ENCODE measurements at regions not wholly inside any gene's neighbourhood (a gene's known extent, or its start where the extent isn't known, plus 50 kb on each side); places are given as distances from the start of the nearest gene placed in this dataset.
"Not testable (repeated sequence)": the region's sequence is repeated elsewhere in the genome, so short reads cannot be mapped to it uniquely, and the experiment has no call there.

DNA sequence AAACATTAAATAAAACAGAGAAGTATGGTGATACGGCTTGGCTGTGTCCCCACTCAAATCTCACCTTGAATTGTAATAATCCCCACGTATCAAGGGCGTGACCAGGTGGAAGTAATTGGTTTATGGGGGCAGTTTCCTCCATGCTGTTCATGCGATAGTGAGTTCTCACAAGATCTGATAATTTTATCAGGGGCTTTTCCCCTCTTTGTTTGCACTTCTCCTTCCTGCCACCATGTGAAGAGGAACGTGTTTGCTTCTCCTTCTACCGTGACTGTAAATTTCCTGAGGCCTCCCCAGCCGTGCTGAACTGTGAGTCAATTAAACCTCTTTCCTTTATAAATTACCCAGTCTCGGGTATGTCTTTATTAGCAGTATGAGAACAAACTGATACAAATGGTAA lies 331.3 kb upstream of the CNR1 start:
- DNase-seq = not testable (repeated sequence)

DNA sequence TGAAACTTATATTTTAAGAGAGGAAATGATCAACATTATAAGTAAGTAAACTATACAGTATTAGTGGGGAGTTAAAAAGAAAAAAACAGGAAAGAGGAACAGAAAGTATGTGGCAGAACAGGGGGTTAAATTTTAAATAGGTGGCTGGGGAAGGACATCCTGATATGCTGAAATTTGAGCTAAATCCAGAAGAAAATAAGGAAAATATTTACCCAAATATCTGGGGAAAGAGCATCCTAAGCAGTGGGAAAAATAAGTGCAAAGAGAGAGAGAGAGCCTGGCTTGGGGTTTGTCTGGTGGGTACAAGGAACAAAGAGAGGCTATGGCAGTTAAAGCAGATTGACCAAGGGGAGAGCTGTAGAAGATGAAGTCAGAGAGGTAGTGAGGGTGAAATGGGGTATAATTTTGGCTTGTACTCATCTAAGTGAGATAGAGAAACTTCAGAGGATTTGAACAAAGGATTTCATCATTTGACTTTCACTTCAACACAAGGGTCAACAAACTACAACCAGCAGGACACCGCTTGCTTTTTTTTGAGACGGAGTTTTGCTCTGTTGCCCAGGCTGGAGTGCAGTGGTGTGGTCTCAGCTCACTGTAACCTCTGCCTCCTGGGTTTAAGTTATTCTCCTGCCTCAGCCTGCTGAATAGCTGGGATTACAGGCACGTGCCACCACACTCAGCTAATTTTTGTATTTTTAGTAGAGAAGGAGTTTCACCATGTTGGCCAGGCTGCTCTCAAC lies 328.4 kb upstream of the CNR1 start:
- no peak for DNase-seq

DNA sequence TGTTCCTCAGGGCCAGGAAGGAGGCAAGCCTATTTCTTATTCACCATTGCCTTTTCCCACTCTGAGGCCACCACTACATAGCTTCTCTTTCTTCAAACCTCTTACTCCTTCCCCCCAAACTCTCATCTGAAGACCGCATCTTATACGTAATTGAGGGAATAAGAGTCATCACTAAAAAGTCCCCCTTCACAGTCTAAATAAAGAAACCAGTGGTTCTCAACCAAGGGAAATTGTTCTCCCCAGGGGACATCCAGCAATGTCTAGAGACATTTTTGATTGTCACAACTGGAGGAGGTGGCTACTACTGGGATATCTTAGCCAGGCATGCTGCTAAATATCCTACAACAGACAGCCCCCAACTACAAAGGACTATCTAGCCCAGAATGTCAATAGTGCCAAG lies 327.6 kb upstream of the CNR1 start:
- DNase-seq = no peak

DNA sequence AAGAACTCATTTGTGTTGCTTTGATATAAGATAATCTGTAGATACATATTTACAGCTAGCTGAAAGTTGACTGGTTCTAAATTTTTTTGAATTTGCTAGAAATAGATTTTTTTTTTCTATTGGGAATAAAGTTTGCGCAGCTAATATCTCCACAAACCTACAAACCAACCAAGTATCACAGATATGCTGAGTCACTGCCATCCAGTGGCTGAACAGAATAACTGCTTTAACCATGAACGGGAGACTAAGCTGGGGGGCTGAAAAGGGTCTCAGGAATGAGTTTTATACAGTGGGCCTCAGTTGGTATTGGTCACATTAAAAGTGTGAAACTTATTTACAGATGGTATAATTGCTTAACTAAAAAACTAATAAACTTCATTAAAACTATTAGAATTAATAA lies 326.7 kb upstream of the CNR1 start:
- no peak for DNase-seq

DNA sequence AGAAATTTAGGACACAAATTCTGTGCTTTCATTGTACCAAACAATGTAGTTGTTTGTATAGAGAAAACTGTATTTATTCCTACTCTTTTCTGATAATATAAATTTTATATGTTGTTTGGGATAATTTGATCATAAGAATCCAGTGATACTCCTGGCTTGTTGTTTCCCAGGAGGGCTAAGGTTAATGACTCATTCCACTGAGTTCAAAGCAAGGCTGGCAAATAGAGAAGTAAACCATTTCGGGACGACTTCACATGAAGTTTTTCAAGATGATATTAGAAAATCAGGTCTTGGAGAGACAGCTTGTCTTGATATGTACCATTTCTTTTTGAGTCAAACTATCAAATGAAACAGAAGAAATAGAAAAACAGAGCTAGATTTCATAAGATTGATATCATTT lies 326.1 kb upstream of the CNR1 start:
- no peak for DNase-seq

DNA sequence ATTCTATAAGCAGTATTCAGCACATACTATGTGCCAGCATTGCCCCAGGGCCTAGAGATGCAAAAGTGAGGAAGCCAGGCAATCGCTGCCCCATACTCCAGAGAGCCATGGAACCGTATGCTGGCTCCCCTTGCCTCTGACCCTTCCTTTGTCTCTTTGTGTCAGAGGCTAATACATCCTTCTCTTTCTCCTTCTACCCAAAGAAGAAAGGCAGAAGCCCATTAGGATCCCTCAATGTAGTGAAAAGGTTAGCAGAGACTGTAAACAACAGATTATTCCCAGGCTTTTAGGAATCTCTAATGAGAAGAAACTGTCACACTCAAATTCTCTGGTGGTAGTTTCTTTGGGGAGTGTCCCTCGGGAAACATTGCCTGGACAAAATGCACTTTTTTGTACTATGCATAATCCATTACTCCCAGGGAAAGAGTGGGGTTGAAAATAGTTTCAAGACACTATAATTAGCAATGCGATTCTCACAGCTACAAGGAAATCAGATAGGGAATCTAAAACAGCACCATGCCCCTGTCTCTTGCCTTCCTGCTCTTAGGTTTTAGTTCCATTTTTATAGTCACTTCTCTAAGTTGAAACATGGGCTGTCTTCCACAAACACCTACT lies 325.2 kb upstream of the CNR1 start:
- DNase-seq = no peak

DNA sequence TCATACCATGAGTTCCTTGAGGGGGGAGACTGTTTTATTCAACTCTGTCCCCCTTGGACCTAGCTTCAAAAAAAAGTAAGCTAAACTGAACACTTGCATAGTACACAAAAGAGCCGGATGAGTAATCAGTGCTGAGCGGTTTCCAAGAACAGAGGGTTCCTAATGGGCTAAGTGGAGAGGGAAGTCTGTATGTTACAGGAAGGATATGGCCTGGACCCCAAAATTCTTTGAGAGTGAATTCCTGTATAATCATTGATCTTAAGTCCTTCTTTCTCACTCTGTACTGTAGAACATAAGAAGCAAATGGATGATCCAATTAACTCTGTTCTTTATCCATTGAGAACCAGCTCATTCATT lies 324.7 kb upstream of the CNR1 start:
- no peak for DNase-seq

DNA sequence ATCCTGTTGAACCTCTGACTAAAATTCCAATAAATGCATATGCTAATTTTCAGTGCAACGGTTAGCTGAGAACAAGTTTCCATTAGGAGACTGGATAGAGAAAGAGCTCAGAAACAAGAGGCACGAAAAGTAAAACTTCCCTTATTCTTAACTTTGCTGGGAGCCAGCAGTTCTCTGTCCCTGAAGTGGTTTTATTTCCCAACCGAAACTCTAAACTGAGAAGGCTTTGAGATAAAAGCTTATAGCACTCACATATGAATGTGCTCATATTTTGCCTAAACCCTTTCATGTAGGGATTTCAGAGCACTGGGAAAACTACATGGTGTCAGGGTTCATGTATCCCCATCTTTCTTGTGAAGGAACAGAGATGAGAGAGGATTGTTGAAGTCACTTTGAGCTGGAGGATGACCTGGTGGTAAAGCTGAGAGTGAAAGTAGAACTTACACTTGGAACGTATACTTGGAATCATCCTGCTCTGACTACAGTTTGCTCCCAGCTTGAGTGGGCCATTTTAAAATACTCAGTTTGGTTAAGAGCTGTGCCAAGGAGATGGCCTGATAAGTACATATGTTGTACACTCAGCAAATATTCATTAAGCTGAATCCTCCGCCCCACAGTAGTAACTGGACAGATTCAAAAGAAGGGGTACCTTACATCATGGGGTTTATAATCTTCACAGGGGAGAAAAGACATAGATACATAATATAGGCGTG lies 324.2 kb upstream of the CNR1 start:
- DNase-seq = no peak

DNA sequence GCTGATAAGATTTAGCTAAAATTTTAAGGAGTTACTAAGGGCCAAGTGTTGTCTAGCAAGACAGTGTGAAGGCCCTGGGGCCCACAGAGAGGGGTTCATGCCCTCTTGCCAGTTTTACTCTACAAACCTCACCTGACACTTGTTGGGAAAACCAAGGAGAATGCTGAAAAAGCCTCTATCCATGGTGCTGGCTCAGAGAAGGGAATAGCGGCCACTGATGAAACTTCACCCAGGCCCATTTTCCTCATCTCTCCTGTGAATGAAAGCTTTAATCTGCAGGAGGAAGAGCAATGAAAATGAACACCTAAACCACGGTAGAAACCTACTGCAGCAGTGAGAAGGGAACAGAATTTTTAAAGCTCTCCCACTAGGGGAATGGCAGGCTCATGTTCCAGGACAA lies 317.3 kb upstream of the CNR1 start:
- DNase-seq = no peak

DNA sequence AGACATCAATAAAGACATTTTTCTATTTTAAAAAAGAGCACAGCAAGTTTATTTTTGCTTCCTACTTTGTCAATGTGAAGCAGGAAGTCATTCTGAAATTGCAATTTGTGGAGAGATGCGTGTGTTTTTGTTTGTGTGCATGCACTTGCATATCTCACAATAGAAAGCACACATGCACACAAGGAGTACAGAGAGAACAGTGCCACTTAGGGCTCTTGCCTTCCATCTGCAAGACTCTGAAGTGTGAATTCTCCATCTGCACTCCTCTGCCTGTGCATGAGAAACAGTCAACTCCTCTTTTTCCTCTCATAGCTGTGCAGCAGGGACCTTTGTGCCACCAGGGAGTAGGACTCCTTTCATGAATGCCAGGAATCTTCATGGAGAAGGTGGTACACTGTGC lies 316.3 kb upstream of the CNR1 start:
- no peak for DNase-seq

DNA sequence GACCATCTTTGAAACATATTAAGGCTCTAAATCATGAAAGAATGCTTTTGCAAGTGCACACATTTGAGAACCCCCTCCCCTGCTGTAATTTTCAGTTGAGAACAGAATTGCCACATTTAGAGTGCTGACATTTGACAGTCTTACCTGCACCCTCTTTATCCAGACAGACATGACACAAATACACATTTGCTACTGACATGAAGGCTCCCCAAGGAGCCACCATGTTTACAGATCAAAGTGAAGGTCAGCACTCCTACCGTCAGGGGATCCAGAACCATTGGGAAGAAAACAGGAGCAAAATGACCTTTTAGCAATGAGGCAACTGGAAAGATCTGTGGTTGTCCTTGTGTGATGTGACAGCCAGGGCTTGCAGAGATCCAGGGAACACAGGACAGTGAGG lies 315.4 kb upstream of the CNR1 start:
- DNase-seq = no peak

DNA sequence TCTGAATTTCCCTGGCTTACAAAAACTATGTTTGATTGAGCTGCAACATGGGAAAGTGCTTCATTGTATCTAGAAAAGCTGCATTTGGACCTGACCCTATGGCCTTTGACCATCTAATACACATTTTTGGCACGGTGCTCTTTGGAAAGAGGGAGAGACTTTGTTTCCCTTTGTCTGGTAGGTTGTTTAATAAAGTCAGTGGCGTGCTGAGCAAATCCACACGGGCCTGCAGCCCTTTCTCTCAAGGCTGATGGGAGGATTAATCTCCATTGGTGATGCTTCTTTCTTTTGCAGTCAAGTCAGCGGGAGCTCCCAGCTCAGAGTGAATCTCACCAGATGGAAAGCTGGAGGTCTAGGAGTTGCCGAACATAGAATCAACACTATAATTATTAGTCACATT lies 314.7 kb upstream of the CNR1 start:
- DNase-seq = no peak

DNA sequence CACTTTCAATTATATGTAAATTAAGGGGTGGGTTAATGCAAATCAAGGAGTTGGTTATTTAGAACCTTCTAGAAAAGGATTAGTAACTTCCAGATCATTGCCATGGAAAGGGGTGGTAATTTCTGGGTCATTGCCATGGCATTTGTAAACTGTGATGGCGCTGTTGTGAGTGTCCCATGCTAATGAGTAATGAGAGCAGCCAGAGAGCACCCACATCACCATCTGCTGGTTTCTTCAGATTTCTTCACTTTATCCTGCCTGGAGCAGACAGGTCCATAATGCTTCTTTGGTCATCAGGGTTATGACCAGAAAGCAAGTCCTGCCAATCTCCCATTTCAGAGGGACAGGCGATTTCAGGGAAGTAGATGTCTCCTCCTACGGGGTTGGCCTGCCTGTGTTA lies 311.3 kb upstream of the CNR1 start:
- no peak for DNase-seq

DNA sequence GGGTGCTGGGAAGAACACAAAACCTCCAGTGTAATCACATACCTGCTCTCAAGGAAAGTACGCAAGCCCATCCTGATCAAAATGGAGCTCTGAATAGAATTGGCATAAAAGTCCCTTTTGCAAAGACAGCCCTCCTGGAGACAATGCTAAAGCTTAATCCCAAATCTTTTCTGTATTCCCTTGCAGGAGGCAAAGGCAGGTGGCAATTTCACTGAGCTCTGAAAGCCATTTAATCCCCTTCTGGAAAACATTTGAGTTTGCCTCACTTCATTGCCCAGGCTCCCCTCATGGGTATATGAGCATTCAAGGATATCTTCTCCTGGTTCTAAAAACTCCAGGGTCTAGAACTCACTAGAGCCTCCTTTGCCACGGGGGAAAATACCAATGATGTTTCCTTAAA lies 310.2 kb upstream of the CNR1 start:
- no peak for DNase-seq

DNA sequence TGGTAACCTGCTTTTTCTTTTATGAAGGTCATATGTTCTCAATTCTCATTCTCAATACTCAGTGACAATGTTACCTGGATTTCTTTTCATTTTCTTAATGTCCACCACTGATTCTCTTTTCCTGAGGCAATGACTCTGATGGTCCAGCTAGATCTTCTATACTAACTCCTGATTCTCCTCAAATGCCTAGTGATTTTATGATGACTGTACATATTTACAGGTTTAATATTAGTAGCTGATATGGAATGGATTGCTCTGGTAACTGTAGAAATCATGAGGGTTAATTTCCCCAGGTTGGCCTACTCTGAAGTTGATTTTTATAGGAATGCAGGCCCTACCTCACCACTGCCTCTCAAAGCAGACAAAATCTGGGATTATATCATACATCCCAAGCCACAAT lies 308.6 kb upstream of the CNR1 start:
- no peak for DNase-seq

DNA sequence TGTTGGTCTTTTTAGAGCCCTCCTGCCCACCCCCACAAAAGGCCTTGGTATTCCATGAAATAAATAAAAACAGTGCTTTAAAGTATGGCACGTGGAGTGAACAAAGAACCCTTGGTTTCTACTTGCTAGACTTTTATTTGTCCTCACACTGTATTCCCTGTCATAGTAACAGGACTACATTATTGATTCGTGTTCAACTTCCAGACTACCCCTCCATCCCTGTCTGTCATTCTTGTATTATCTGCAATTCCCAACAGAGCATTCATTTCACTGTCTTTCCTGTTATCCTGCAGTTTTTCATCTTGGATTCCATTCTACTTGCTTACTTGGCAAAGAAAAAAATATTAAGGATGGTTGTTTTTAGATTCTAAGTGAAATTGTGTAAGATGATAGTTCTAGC lies 307.4 kb upstream of the CNR1 start:
- no peak for DNase-seq

DNA sequence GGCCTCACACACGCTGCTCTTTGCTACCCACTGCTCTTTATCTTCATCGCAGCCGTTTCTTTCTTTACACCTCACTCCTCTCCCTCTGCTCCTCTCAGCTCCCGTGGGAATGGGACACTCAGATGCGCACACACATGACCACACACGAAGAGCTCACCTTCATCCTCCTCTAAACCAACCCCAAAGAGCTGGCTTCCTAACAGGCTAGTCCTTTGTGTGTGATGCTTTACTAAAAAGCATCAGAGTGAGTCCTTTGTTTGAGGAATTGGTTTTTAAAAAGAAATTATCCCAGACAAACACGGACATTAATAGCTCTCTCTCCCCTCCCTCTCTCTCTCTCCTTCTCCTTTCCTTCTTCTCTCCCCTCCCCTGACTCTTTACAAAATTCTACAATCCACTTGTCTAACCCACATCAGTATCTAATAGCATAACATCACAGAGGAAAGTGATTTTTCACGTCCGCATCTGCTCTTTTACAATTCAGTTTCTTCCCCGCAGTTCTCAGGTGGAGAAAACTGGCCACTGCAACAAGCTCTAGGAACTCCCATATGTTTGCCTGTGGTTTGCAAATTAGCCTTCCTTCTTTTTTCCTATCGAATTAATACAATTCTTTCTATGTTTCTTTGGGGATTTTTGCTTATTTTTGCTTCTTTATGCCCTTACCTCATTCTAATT lies 306.8 kb upstream of the CNR1 start:
- DNase-seq = peak in 1 of 2 experiments; percentile 10

DNA sequence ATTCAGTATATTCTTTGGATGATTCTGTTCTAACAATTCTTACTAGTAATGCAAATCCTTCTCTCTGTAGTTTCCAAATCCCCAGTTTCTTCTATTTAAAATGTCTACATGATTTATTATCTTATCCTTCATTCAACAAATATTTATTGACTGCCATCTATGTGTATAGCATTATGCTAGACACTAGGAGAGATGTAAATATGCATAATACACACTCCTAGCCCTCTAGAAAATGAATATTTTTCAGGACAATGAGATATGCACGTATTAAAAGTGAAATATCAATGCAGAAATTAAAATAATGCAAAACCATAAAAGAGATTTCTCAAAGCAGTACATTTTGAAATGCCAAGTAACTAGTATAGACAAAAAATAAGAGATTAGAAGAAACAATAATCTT lies 293.5 kb upstream of the CNR1 start:
- DNase-seq = no peak

DNA sequence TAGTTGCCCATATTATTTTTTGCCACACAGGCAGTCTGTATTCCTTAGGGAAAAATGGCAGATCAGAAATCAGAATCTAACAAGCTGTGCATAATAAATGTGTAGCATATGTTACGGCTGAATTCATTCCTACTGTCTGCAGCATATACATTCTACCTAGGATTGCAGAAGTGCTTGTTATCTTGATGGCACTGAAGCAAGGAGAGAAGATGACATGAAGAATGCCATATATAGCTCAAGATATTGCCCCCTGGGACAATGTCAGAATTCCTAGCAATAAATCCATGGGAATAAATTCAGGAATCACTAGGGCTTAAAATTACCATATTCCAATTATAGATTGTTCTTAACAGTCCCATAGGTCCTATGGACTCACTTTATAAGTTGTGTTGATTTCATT lies 293.0 kb upstream of the CNR1 start:
- DNase-seq = no peak

DNA sequence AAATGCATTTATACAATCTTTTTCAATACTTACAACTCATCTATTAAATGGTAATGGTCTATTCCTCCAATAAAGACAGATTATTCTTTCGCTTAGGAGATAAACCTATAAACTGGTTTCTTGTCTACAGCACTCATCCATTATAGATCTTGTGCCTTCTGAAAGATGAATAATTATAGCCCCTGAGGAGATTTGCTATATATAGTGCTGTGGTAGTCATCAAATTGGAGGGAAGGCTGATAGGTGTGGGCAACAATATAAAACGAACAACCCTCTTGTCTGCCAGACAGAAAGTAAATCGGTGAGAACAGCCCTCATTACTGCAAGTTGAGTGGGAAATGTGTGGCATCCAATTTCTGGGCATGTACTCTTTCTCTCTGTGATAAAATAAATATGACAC lies 292.5 kb upstream of the CNR1 start:
- no peak for DNase-seq

DNA sequence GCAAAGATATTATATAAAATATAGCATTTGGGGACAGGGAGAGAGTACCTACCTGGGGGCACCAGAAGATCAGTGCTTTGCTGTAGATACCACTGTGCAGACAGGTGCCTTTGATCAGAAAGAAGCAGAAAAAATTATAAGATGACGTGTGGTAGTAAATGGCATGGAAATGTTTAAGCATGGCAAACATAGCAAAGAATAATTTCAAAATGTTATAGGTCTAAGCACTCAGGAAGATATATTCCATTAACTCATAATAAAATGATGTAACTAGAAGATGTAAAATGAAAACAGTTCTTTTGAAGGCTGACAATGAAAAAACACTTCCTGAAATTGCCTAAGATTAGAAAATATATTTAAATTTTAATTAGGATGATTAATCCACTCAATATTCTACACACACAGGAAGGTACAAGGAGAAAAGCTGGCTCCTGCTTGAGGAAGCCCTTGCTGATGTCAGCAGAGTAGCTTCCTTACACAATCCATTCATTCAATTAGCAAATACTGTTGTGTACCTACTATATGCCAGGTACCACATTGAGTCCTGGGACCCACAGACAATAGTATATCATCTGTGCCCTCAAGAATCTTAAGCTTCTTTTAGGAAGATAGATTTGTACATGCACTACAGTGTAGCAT lies 290.2 kb upstream of the CNR1 start:
- DNase-seq = no peak

DNA sequence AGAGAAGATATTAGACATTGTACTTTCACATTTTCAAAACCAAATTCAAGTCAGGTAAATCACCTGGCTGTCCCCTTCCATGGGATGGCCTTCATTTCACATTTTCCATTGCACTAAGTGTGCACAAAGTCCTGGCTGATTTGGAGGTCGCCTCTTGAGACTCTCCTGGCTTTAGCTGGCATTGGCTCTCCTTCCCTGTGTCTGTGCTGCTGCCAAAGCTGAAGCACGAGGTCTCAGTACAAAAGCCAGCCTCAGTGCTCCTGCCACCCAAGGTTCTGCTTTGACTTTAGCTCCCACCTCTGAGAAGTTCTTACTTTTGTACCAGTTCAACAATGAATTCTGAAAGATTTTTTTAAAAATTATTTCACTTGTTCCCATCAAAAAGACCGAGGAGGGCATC lies 289.2 kb upstream of the CNR1 start:
- no peak for DNase-seq

DNA sequence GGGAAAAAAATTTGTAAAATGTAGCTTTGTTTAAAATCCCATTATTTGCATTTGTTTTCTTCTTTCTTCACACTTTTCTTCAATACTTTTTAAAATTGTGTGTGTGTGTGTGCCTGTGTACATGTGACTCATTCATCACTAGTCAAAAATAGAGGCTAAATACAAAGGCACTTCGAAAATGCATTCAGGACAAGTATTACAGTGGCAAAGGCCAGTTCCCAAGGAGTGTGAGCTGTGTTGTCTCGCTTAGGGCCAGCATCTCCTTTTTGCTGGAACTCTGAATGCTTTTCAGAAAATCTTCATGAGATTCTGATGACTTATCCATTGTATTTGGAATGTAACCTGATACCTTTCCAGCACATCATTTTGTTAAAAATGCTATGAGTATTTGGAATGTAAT lies 288.5 kb upstream of the CNR1 start:
- DNase-seq = no peak

DNA sequence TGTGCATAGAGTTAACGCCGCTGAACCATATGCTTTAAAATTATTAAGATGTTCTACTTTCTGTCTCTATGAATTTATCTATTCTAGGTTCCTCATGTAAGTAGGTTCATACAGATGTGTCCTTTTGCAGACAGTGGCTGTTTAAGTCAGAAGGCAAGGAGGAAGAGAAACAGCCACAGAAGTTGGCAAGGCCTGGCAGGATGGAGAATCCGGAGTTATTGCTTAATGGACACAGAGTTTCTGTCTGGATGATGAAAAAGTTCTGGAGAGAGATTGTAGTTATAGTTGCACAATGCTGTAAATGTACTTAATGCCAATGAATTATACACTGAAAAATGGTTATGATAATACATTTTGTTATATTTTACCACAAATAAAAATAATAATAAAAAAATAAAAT lies 283.6 kb upstream of the CNR1 start:
- DNase-seq = no peak

Measured in NCI-H1930 (cell line).